PC-3 (cell line): ENCODE measurements at regions not wholly inside any gene's neighbourhood (a gene's known extent, or its start where the extent isn't known, plus 50 kb on each side); places are given as distances from the start of the nearest gene placed in this dataset.

ENCODE experiments used
- ATAC-seq: fragments of 200-7000 bp; cut with Tn5 transposase; 2 replicates; pipeline ENCODE4 v1.9.1; 2020; ENCODE audit warnings: mild to moderate bottlenecking, moderate library complexity
- BruUV-seq: library from RNA; stranded (reverse); fragments of 400-500 nt; replicated peaks from 2 replicates; lab custom pipeline; 2021; lab: Mats Ljungman, UMichigan
- CTCF ChIA-PET: fragments of 300-600 bp; sonication (Branson Sonifier 250); formaldehyde crosslinking; loops from one replicate; lab custom pipeline; 2022; ENCODE audit warnings: antibody characterized with exemption; lab: Charles Lee
- POLR2A ChIA-PET: fragments of 300-600 bp; sonication (Branson Sonifier 250); formaldehyde crosslinking; loops from one replicate; lab custom pipeline; 2022; ENCODE audit warnings: antibody characterized with exemption; ENCODE audit not compliant: unreplicated experiment; lab: Charles Lee
- DNase-seq: peaks from one replicate; pipeline ENCODE4 v3.0.0-alpha.2; 2015
- H2AFZ ChIP-seq: fragments of 300-600 bp; sonication (generic); 2 replicates; pipeline ENCODE4 v1.6.0; 2016; ENCODE audit warnings: antibody characterized with exemption, low read length
- H3F3A ChIP-seq: fragments of 300-600 bp; sonication (generic); one replicate; pipeline ENCODE4 v1.6.0; 2017; ENCODE audit warnings: antibody characterized with exemption, low read length, control low read depth, mild to moderate bottlenecking; ENCODE audit not compliant: unreplicated experiment
- H3K27ac ChIP-seq: fragments of 300-600 bp; sonication (generic); 2 replicates; pipeline ENCODE4 v1.5.1; 2016; ENCODE audit warnings: mild to moderate bottlenecking, low read length
- H3K27me3 ChIP-seq: fragments of 300-600 bp; sonication (generic); 2 replicates; pipeline ENCODE4 v1.6.1; 2016; ENCODE audit warnings: low read length, mixed read lengths
- H3K36me3 ChIP-seq: fragments of 300-600 bp; sonication (generic); 2 replicates; pipeline ENCODE4 v1.6.1; 2016; ENCODE audit warnings: low read depth, mixed run types, low read length, mixed read lengths
- H3K4me1 ChIP-seq: fragments of 300-600 bp; sonication (generic); 2 replicates; pipeline ENCODE4 v1.5.1; 2016; ENCODE audit warnings: low read length; ENCODE audit not compliant: insufficient read depth
- H3K4me2 ChIP-seq: fragments of 300-600 bp; sonication (generic); 2 replicates; pipeline ENCODE4 v1.6.0; 2016; ENCODE audit warnings: low read length
- H3K4me3 ChIP-seq: fragments of 300-600 bp; sonication (generic); 2 replicates; pipeline ENCODE4 v1.5.1; 2016; ENCODE audit warnings: mild to moderate bottlenecking, low read length, mixed read lengths
- H3K79me2 ChIP-seq: fragments of 300-600 bp; sonication (generic); 2 replicates; pipeline ENCODE4 v1.6.1; 2017; ENCODE audit warnings: low read length, mixed read lengths
- H3K9ac ChIP-seq: fragments of 300-600 bp; sonication (generic); 2 replicates; pipeline ENCODE4 v1.6.0; 2016; ENCODE audit warnings: mild to moderate bottlenecking, low read length
- H3K9me2 ChIP-seq: fragments of 300-600 bp; sonication (generic); replicated peaks from 2 replicates; pipeline ENCODE4 v1.6.1; 2016; ENCODE audit warnings: mixed run types, low read length, mixed read lengths
- H3K9me3 ChIP-seq: fragments of 300-600 bp; sonication (generic); 2 replicates; pipeline ENCODE4 v1.6.1; 2016; ENCODE audit warnings: low read length, mixed read lengths
- H4K20me1 ChIP-seq: fragments of 300-600 bp; sonication (generic); 2 replicates; pipeline ENCODE4 v1.6.1; 2016; ENCODE audit warnings: low read length, mixed read lengths
- EZH2 ChIP-seq: fragments of 300-600 bp; sonication (generic); IDR thresholded peaks from one replicate; pipeline ENCODE4 v1.6.1; 2017; ENCODE audit warnings: antibody characterized with exemption, mild to moderate bottlenecking, low read length; ENCODE audit not compliant: unreplicated experiment
- EZH2phosphoT487 ChIP-seq: fragments of 300-600 bp; sonication (generic); IDR thresholded peaks from 2 replicates; pipeline ENCODE4 v1.6.1; 2018; ENCODE audit warnings: mild to moderate bottlenecking, antibody characterized with exemption, low read length, borderline replicate concordance
- intact Hi-C: fragments of 100-400 bp; cut with micrococcal nuclease; formaldehyde crosslinking; loops from 2 replicates; pipeline ENCODE4 v1.9.0; 2023
- TF ChIP-seq, protein P1 (sequence below): fragments of 300-600 bp; sonication (generic); conservative IDR thresholded peaks from 2 replicates; pipeline ENCODE4 v1.5.1; 2017; ENCODE audit warnings: antibody characterized with exemption, low read depth, mild to moderate bottlenecking, low read length

GRCh38 chr17:15891318-15891717 is 53.6 kb upstream of the ADORA2B start:
- Histone ChIP-seq H3K9me2 (0 out of 2 replicates have a peak, but pooled peaks cover 3% of the 10 kb centered on the region), H3K27me3 (no peaks in the 10 kb centered on the region), H3K9me3 (no peaks in the 10 kb centered on the region), H3K4me2 (no peak overlapping the region), H3K27ac (peak overlapping the region; percentile 96), H3K4me3 (no peak overlapping the region), H4K20me1 (no peaks in the 10 kb centered on the region), H3K4me1 (peaks cover 59% of the 10 kb centered on the region), H3K9ac (no peak overlapping the region), H2AFZ (no peak overlapping the region), H3K36me3 (no peaks in the 10 kb centered on the region), H3F3A (peaks cover 7% of the 10 kb centered on the region), H3K79me2 (no peaks in the 10 kb centered on the region)
- CTCF ChIA-PET: no interaction called here
- POLR2A ChIA-PET: no interaction called here
- no TSS peak for BruUV-seq
- no peak for DNase-seq
- TF ChIP-seq EZH2: no peak
- TF ChIP-seq, protein P1, sequence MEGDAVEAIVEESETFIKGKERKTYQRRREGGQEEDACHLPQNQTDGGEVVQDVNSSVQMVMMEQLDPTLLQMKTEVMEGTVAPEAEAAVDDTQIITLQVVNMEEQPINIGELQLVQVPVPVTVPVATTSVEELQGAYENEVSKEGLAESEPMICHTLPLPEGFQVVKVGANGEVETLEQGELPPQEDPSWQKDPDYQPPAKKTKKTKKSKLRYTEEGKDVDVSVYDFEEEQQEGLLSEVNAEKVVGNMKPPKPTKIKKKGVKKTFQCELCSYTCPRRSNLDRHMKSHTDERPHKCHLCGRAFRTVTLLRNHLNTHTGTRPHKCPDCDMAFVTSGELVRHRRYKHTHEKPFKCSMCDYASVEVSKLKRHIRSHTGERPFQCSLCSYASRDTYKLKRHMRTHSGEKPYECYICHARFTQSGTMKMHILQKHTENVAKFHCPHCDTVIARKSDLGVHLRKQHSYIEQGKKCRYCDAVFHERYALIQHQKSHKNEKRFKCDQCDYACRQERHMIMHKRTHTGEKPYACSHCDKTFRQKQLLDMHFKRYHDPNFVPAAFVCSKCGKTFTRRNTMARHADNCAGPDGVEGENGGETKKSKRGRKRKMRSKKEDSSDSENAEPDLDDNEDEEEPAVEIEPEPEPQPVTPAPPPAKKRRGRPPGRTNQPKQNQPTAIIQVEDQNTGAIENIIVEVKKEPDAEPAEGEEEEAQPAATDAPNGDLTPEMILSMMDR: no peak
- no peak for TF ChIP-seq EZH2phosphoT487
- intact Hi-C loops: no loop called here
- no peak for ATAC-seq

- DNase-seq: no peak
- peak overlapping the region; percentile 70 for H3K9ac ChIP-seq
- CTCF ChIA-PET: no interaction called here
- H3K4me2 ChIP-seq: peak overlapping the region; percentile 81
- H4K20me1 ChIP-seq: no peaks in the 10 kb centered on the region
- peaks cover 50% of the 10 kb centered on the region for H3K4me1 ChIP-seq
- no peaks in the 10 kb centered on the region for H3K79me2 ChIP-seq
- H3K27ac ChIP-seq: peak overlapping the region; percentile 96
- peak overlapping the region; percentile 54; the same call in 1 of the 2 replicates for H3K4me3 ChIP-seq
- no TSS peak for BruUV-seq
- POLR2A ChIA-PET: no interaction called here
- no peaks in the 10 kb centered on the region for H3K9me3 ChIP-seq
- no peaks in the 10 kb centered on the region for H3K27me3 ChIP-seq
- H3F3A ChIP-seq: peaks cover 7% of the 10 kb centered on the region
- TF ChIP-seq, protein P1: no peak
- no peak for TF ChIP-seq EZH2
- TF ChIP-seq EZH2phosphoT487: no peak
- no peak for ATAC-seq
- intact Hi-C loops: no loop called here
- H3K9me2 ChIP-seq: 0 out of 2 replicates have a peak, but pooled peaks cover 3% of the 10 kb centered on the region
- H2AFZ ChIP-seq: peak overlapping the region; percentile 45
- no peaks in the 10 kb centered on the region for H3K36me3 ChIP-seq
Observed at GRCh38 chr17:15892244-15892643, 52.7 kb upstream of the ADORA2B start.

DNA sequence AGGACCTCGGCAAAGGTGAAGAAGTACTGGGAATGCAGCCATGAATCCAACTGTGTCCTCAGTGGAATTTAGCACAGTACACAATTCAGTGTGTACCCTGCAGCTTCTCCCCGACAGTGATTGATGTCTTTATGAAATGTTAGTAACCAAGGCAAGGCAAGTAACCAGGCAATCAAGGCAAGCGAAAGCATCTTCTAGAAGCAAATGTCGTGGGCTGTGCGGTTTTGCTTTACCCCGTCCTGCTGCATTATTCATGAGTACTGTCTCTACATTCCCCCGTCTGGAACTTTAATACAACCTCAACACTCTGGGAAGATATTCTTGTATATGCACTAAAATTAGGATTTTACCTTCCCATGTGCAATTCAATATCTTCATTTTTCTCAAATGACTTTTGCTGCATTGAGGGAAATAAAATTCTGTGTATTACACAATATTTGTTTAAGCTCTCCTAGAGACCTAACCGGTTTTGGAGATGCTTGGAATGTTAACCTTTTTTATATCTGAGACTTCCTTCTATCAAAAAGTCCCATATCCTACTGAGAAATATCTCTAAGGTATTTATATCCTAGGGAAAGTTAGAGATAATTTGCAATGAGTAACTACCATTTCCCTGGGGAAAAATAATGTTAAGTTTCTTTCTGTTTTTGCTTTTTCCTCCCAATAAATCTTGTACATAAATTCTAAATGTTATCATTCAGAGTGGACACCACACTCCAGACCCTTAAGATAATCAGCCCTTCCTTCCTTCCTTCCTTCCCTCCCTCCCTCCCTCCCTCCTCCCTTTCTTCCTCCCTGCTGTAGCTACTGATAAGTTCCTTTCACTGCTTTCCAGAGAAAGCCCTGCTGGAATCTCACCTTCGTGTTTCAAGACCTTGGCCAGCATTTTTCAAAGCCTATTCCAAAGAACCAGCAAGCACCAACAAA is 51.9 kb upstream of the ADORA2B start:
- intact Hi-C loops: no loop called here
- peak overlapping the region; percentile 81 for H3K4me2 ChIP-seq

More for the DNA sequence above, 51.9 kb upstream of the ADORA2B start:
- Histone ChIP-seq H4K20me1 (no peaks in the 10 kb centered on the region), H3K27me3 (no peaks in the 10 kb centered on the region), H2AFZ (peak overlapping the region; percentile 45), H3K27ac (peak overlapping the region; percentile 96), H3K9ac (peak overlapping the region; percentile 70), H3K9me3 (no peaks in the 10 kb centered on the region), H3K79me2 (no peaks in the 10 kb centered on the region), H3F3A (peaks cover 7% of the 10 kb centered on the region), H3K9me2 (0 out of 2 replicates have a peak, but pooled peaks cover 3% of the 10 kb centered on the region), H3K4me1 (peaks cover 48% of the 10 kb centered on the region), H3K4me3 (peak overlapping the region; percentile 54), H3K36me3 (no peaks in the 10 kb centered on the region)
- no peak for TF ChIP-seq EZH2phosphoT487
- TF ChIP-seq, protein P1: no peak
- DNase-seq (peak; percentile 94), ATAC-seq (peak; percentile 74)
- POLR2A ChIA-PET: no interaction called here
- CTCF ChIA-PET: interaction anchor here (0.7 kb wide), 1 partner anchor 90 kb away, joined by 5 read pairs; no protein-coding TSS in a partner anchor
- BruUV-seq: no TSS peak
